ENCODE measurements at regions not wholly inside any gene's neighbourhood (a gene's known extent, or its start where the extent isn't known, plus 50 kb on each side); places are given as distances from the start of the nearest gene placed in this dataset.

DNA sequence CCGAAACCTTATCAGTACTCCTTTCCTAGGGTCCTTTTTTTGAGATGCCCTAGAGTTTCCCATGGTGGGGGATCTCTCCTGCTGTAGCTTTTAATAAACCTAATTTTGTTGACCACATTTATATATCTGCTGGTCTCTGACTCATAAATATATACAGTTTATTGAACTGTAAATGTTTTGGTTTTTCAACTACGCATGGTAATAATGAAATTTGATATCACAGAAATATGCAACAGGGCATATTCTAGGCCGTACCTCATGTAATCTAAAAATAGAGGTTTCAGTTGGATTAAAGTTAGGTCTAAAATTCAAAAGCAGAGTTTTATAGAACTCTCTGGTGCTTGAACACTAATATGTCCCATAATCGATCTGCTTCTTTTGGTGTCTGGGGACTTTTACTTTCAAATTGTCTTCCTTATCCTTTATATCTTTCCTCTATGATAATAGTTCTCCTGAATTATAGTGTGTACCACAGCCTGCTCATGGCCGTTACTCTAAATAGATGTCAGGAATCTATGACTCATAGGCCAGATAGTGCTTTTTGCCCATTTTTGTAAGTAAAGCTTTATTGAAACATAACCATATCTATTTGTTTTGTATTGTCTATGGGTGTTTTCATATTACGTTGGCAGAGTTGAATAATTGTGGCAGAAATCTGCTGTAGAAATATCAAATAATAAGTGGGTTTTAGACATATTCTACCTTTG, 324.8 kb upstream of the PCDH9 start:
- no peak for DNase-seq (ENCODE audit: low read depth)
- no peaks in the 10 kb centered on the region for H3K27me3 ChIP-seq (ENCODE audit: control insufficient read depth, insufficient read depth, low read length)
- no peak overlapping the region for H3K4me3 ChIP-seq (ENCODE audit: low read depth, low read length)
- TF ChIP-seq, protein P1, sequence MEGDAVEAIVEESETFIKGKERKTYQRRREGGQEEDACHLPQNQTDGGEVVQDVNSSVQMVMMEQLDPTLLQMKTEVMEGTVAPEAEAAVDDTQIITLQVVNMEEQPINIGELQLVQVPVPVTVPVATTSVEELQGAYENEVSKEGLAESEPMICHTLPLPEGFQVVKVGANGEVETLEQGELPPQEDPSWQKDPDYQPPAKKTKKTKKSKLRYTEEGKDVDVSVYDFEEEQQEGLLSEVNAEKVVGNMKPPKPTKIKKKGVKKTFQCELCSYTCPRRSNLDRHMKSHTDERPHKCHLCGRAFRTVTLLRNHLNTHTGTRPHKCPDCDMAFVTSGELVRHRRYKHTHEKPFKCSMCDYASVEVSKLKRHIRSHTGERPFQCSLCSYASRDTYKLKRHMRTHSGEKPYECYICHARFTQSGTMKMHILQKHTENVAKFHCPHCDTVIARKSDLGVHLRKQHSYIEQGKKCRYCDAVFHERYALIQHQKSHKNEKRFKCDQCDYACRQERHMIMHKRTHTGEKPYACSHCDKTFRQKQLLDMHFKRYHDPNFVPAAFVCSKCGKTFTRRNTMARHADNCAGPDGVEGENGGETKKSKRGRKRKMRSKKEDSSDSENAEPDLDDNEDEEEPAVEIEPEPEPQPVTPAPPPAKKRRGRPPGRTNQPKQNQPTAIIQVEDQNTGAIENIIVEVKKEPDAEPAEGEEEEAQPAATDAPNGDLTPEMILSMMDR (IDR thresholded peaks at IDR 0.05; ENCODE audit: insufficient read depth, low read length, poor library complexity, severe bottlenecking), result no peak
- H3K36me3 ChIP-seq (ENCODE audit: control insufficient read depth, insufficient read depth, low read length), result no peaks in the 10 kb centered on the region

DNA sequence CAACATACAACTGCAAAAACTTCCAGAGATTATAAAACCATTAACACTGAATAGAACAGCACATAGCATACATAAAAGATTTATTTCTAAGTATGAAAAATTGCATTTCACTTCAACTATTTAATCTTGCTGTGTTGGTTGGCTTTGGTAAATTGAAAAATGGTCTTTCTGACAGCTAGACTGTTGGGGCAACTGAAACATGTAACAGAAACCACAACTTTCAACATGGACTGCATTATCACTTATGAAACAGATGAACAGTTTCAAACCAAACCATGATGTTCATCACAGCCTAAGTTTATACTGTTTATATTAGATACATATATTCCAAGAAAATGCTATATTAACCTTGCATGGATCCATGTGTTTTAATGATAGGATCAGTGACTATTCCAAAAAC, 324.1 kb upstream of the PCDH9 start:
- TF ChIP-seq, protein P1 (IDR thresholded peaks at IDR 0.05; ENCODE audit: insufficient read depth, low read length, poor library complexity, severe bottlenecking), result no peak
- Histone ChIP-seq H3K27me3 (ENCODE audit: control insufficient read depth, insufficient read depth, low read length) (no peaks in the 10 kb centered on the region), H3K4me3 (ENCODE audit: low read depth, low read length) (no peak overlapping the region), H3K36me3 (ENCODE audit: control insufficient read depth, insufficient read depth, low read length) (no peaks in the 10 kb centered on the region)
- DNase-seq (ENCODE audit: low read depth), result no peak

DNA sequence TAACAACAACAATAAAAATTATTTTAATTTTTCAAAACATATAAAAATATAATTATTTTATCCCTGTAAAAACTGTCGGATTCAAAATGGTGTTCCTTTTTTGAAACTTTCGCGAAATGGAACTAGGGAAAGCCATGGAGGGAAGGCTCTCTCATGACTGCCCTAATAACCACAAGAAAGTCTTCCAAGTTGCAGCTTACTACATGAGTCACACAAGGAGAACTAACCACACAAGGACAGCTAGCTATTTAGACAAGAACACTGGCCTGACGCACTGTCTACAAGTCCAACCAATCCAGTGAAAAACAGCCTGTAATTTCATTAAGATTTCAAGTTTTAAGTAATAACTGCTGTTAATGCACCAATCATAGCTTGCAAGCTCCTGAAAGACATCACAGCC, 319.2 kb upstream of the PCDH9 start:
- Histone ChIP-seq H3K27me3 (ENCODE audit: control insufficient read depth, insufficient read depth, low read length) (no peaks in the 10 kb centered on the region), H3K36me3 (ENCODE audit: control insufficient read depth, insufficient read depth, low read length) (no peaks in the 10 kb centered on the region), H3K4me3 (ENCODE audit: low read depth, low read length) (no peak overlapping the region)
- peak; percentile 51 for DNase-seq (ENCODE audit: low read depth)
- TF ChIP-seq, protein P1 (IDR thresholded peaks at IDR 0.05; ENCODE audit: insufficient read depth, low read length, poor library complexity, severe bottlenecking), result no peak

DNA sequence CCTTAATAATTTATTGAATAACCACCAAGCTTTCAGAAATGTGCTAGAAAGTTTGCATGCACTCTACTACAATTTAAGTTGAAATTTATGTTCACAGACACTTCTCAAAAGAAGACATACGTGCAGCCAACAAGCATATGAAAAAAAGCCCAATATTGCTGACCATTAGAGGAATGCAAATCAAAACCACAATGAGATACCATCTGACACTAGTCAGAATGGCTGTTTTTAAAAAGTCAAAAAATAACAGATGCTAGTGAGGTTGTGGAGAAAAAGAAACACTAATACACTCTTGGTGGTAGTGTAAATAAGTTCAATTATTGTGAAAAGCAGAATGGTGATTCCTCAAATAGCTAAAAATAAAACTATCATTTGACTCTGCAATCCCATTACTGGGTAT, 308.8 kb upstream of the PCDH9 start:
- Histone ChIP-seq H3K27me3 (ENCODE audit: control insufficient read depth, insufficient read depth, low read length) (no peaks in the 10 kb centered on the region), H3K36me3 (ENCODE audit: control insufficient read depth, insufficient read depth, low read length) (no peaks in the 10 kb centered on the region), H3K4me3 (ENCODE audit: low read depth, low read length) (no peak overlapping the region)
- TF ChIP-seq, protein P1 (IDR thresholded peaks at IDR 0.05; ENCODE audit: insufficient read depth, low read length, poor library complexity, severe bottlenecking), result no peak
- DNase-seq (ENCODE audit: low read depth), result no peak

DNA sequence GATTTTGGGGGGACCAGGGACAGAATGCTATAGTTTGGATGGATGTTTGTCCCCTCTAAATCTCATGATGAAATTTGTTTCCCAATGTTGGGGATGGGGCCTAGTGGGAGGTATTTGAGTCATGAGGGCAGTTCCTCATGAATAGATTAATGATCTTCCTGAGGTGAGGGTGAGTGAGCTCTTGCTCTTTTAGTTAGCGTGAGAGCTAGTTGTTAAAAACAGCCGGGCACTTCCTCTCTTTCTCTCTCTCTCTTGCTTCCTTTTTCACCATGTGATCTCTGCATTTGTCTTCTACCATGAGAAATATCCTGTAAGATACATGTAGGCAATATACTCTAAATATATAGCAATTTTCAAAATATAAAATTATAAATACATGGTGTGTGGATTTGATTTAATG, 290.8 kb upstream of the PCDH9 start:
- TF ChIP-seq, protein P1 (IDR thresholded peaks at IDR 0.05; ENCODE audit: insufficient read depth, low read length, poor library complexity, severe bottlenecking), result no peak
- no peak for DNase-seq (ENCODE audit: low read depth)
- Histone ChIP-seq H3K27me3 (ENCODE audit: control insufficient read depth, insufficient read depth, low read length) (no peaks in the 10 kb centered on the region), H3K4me3 (ENCODE audit: low read depth, low read length) (no peak overlapping the region), H3K36me3 (ENCODE audit: control insufficient read depth, insufficient read depth, low read length) (no peaks in the 10 kb centered on the region)

DNA sequence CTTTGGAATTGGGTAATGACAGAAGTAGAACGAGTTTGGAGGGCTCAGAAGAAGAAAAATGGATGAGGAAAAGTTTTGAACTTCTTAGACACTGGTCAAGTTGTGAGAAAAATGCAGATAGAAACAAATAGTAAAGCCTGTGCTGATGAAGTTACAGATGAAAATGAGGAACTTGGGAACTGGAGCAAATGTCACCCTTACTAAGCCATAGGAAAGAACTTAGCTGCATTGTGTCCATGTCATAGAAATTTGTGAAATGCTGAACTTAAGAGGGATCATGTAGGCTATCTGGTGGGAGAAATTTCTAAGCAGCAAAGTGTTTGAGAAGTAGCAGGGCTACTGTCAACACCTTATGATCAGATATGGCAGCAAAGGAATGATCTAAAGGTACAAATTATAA, 289.2 kb upstream of the PCDH9 start:
- no peak for DNase-seq (ENCODE audit: low read depth)
- TF ChIP-seq, protein P1 (IDR thresholded peaks at IDR 0.05; ENCODE audit: insufficient read depth, low read length, poor library complexity, severe bottlenecking), result no peak
- H3K27me3 ChIP-seq (ENCODE audit: control insufficient read depth, insufficient read depth, low read length), result no peaks in the 10 kb centered on the region
- H3K36me3 ChIP-seq (ENCODE audit: control insufficient read depth, insufficient read depth, low read length), result no peaks in the 10 kb centered on the region
- no peak overlapping the region for H3K4me3 ChIP-seq (ENCODE audit: low read depth, low read length)
